Activated CD4-positive, CD25-positive, alpha-beta regulatory T cell treated with anti-CD3 and anti-CD28 coated beads, Interleukin-2, amount 50 U/mL, for 16 hours (primary cell): ENCODE measurements at regions not wholly inside any gene's neighbourhood (a gene's known extent, or its start where the extent isn't known, plus 50 kb on each side); places are given as distances from the start of the nearest gene placed in this dataset.

Experiments used
- DNase-seq: peaks from one replicate; pipeline ENCODE4 v3.0.0-alpha.2; 2020; ENCODE audit warnings: low read depth, low spot score

DNA sequence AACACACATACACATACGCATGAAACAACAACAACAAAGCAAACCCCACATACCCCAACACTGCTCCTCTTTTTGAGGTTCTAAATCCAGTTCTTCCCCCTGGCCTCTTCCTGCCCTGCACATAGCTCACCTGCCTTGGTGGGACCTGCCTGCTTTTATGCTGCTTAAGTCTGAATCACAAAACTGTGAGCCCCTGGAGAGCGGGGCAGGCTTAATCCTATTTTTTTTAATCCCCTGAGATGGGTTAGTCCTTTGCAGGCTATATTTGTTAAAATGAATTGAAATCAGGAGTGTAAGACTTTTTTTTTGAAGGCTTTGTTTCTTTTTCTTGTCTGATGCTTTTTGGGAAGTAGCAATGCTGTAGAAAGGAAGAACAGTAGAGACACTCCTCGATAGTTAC, 84.6 kb upstream of the MAX start:
- DNase-seq: no peak

DNA sequence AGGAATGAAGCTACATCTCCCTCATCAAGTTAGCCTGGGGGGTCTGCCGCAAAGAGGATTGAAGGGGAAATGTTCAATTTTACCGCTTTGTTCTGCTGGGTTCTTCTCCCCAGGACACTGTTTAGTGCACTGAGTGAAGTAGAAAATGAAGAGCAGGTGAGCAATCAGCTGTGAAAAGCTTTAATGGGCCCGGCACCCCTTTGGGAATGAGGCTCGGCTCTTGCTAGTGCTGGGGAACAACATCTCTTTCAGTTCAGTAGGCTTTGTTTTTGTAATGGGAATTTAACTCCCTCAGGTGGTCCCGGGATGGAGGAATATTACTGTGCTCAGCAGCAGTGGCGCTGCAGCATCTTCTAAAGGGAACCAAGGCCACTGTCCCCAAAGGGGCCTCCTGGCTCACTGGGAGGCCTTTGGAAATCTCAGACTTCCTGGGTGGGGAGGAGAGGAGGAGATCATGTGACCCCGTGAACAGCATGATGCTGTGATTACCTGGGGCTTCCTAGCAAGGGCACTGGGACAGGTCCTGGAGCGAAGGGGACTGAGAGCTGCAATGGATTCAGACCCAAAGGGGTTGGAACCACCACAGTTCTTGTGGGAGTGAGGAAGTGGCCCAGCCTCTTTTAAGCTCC, 85.2 kb upstream of the MAX start:
- DNase-seq: no peak

DNA sequence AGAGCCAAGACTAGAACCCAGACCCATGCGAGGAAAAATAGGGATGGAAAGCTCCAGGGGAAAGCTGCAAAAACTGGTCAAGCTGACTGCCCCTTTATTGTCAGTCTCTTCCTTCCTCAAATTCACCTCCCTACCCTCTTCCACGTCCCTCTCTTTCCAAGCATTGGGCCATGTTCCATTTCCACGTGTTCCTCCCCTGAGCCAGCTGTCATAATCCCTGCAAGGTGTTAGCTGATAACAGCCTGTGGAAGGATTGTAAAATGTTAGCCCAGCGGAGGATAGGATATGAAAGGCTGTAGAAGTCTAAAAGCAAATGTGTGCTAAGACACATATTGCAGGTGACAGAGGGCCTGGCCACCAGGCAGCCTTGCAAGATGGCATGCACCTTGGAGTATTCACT, 88.0 kb upstream of the MAX start:
- no peak for DNase-seq

DNA sequence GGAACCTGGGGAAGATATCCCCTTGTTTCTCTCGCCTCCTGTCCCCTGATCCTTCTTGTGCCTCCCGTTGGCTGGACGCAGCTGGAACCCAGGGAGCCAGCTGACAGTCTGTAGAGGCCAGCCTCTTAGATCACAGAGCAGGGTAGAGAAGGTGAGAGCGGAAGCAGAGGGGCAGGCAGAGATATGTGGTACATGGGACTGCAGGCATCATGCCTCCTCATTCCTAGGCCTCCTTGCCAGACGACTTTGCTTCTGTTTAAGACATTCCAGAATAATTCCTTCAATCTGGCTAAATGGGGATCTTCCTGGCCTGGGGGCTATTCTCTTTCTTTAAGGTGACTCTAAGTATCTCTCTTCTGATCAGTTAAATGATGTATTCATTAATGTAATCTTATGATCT, 89.4 kb upstream of the MAX start:
- DNase-seq: no peak

DNA sequence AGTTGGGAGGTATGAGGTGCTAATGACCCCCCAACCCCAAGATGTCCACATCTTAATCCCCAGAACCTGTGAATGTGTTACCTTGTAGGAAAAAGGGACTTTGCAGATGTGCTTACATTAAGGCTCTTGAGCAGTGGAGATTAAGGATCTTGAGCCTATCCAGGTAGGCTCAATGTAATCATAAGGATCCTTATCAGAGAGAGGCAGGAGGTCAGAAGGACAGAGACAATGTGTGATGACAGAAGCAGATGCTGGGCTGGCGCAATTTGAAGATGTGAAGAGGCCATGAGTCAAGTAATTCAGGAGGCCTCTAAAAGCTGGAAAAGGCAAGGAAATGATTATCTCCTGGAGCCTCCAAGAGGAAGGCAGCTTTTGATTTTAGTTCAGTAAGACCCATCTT, 90.4 kb upstream of the MAX start:
- DNase-seq: no peak

DNA sequence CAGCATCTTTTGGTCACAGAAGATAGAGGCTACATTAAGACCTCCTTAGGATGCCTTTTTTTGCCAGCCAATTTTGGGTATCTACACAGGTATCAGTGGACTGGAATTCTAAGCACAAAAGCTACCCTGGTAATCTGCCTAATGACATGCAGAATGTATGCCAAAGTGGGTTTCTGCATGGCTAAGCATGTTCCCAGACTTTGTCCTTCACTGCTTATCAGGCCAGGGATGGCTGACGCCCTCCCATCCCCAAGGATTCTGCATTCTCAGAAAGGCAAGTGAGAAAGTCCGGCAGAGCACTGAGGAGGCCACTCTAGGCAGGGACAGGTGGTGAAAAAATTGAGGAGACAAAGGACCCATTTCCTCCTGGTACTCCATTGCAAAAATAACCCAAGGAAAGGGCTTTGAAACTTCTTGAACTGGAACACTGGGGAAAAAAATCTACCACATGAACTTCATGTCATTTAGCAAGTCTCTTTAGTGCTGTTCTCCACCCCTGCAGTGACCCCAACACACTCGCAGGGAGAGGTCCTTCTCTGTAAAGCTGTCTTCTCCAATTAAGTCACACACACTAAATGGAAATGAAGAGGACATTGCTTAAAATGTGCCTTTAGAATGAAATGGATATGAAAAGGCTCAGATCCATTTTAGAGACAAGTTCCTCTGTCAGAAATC, 91.7 kb upstream of the MAX start:
- no peak for DNase-seq

DNA sequence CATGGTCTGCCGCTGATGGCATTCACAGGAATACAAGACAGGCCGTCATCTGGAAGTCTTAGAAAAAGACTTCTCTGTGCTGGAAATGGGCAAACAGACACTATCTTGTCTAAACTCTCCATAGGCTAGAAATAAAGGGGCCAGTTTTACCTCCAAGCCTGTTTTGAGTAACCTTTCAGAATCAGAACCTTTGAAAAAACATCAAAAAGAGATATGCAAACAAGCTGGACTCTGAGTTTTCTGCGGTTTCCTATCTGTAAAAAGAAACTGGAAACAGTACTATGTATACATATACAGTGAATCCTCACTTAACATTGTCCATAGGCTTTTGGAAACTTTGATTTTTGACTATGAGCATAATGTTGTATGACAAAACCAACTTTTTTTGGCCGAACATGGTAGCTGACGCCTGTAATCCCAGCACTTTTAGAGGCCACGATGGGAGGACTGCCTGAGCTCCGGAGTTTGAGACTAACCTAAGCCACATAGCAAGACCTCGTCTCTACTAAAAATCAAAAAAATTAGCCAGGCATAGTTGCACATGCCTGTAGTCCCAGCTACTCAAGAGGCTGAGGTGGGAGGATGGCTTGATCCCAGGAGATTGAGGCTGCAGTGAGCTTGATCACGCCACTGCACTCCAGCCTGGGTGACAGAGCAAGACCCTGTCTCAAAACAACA, 92.9 kb upstream of the MAX start:
- no peak for DNase-seq

DNA sequence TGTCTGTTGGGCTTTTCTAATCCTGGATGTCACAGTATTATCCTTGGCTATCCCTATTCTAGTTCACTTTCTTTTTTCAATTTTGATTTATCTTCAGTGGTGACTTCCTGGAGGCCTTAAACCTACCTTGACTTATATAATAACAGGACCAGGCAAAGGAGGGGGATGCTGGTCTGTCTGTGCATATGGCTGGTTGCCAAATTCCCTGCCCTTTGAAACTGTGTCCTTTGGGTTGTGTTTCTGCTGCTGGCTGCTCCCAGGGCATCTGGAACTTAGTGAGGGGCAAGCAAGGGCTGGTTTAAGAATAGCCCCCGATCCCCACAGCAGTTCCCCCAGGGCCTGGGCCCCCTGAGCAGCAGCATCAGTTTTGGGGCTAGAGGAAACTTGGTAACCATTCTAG, 96.0 kb upstream of the MAX start:
- DNase-seq: no peak

DNA sequence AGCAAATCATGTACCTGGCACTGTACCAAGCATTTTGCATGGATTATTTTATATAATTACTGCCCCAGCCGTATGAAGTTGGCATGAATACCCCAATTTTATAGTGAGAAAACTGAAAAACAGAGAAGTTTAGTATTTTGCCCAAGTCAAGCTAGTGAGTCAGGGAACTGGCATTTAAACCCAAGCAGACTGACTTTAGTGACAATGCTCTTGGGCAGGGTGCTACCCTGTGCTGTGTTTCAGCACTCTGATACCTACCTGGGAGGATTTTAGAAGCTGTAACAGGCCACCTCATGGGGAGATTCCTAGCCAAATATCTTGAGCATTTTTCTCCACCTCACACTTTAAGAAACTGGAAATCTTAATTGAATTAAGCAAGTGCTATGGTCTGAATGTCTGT, 98.1 kb upstream of the MAX start:
- no peak for DNase-seq

DNA sequence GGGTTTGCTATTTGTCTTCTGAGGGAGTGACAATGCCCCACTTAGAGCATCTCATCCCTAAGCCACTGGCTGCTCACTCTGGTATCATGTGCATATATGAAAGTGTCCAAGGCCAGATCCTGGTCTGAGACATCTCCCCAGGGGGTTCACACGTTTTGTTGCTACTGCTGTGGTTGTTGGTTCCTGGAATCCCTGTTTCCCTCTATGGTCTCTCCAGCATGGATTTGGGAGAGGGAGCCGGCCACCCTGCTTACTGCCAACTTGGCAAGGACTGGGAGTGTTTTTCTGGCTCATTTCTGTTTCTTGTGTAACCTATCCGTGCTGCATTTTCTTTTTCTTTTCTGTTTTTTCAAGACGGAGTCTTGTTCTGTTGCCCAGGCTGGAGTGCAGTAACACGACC, 101.3 kb upstream of the MAX start:
- no peak for DNase-seq

DNA sequence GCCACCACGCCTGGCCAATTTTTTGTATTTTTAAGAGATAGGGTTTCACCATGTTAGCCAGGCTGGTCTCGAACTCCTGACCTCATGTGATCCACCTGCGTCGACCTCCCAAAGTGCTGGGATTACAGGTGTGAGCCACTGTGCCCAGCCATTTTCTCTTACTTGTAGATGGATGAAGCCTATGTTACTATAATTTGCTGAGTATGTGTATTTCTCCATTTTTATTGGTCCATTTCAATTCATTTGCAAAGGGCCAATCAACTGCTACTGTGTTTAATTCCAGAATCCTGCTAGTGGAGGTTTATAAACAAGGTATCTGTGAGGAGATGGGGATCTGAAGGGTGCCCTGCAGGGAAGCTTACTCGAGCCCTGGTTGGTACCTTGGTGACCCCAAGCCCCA, 101.7 kb upstream of the MAX start:
- DNase-seq: no peak

DNA sequence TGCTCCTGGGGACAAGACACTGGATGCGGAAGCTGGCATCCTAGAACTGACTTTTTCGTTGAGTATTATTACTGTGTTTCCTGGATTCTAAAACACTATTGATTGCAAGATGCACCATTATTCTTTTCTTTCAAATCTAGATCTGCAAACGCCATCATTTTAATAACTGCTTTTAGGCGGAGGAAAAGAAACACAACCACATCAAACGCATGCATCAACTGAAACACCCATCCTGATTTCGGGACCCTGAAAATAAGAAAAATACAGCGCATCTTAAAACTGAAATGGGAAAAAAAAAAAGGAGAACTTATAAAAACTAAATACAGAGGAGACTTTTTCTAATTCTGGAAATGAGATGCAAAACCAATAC, 103.7 kb upstream of the MAX start:
- no peak for DNase-seq

DNA sequence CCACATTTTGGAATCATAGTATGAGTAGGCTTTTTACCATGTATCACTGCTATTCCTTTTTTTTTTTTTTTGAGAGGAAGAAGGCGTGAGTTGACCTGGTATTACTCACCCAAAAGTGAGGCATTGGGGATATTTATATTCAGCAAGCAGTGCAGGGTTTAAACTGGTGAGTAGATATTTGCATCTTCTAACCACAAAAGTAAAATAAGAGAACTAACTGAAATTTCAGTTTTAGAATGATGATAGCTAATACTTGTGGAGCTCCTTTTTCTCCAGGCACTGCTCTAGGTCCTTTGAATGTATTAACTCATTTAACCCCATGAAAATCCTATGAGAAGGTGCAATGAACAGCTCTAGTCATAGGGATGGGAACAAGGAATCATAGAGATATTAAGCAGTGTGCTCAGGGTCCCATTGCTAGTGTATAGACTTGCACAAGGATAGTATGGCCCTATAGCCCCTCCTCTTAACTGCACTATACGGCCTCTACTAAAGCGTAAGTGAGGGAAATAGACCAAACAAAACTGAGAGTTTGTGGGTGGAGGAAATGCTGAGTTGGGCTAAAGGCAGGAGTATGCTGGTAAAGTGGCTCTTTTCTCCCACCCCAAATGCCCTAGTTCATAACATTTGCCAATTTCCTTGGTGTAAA, 104.3 kb upstream of the MAX start:
- no peak for DNase-seq

DNA sequence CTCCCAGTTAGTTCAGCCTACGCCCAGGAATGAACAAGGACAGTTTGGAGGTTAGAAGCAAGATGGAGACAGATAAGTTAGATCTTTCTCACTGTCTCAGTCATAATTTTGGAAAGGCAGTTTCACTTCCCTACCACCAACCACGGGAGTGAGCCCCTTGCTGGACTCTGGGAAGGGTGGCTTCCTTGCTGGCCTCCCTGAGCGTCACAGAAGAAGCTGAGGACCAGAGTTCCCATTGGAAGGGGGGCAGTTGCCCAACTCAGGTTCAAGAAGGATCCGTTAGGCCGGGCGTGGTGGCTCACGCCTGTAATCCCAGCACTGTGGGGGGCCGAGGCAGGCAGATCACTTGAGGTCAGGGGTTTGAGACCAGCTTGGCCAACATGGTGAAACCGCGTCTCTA, 106.2 kb upstream of the MAX start:
- DNase-seq: no peak

DNA sequence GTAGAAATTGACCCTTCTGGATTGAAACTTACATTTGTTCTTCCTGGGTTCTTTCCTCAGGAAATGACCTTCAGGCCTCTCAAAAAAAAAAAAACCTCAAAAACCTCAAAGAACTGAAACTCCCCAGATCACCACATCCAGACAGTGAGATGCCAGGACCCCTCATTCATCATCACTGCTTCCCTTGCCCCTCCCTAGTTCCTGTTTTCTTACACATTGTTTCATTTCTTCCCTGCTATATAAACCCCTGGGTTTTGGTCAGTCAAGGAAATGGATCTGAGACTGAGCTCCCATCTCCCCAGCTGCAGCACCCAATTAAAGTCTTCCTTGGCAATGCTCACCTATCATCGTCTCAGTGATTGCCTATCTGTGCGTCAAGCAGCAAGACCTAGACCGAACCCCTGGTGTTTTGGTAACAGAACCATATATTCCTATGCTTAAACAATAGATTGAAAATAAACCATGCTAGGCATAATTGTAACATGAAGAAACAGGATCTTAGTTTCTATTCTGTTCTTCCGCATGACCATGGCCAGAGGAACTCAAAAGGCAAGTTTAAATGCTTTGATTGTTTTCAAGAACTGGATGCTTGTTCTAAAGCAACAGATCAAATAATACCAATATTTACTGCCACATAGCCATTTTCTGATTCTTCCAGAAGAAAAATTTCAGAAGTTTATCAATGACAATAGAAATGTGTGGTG, 108.0 kb upstream of the MAX start:
- no peak for DNase-seq

DNA sequence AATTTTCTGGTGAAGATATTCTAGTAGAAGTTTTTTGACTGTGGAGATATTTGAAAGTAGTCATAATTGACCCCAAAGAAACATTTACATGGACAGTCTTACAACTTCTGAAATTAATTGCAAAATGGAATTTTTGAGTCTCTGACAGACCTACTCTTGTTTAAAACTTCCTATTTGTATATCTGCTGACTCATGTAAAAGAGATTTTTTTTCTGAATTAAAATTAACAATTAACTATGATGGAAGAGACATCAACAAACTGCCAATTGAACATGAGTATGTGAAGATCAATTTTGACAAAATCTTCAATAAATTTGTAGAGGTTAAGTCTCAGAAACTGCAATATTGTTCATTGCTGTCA, 108.5 kb upstream of the MAX start:
- no peak for DNase-seq

DNA sequence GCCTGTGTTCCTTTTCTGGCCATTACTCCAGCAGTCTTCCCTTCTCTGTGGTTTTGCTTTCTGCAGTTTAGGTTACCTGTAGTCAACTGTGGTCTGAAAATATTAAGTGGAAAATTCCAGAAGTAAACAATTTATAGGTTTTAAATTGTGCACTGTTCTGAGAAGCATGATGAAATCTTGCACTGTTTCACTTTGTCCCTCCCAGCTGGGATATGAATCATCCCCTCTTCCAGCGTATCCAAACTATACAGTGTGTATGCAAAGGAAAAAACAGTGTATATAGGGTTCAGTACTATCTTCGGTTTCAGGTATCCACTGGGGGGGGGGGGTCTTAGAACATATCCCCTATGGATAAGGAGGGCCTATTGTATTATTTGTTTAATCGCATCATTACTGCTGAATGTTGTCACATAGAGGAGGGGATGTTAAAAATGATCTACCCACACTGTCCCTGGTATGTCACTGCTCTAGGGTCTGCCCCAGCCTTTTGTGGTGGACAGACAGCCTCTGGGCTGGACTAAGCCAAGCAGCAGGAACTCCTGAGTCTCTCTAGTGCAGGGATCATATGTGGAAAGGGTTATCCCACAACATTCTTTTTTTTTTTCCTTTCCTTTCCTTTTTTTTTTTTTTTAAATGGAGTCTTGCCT, 109.1 kb upstream of the MAX start:
- no peak for DNase-seq

DNA sequence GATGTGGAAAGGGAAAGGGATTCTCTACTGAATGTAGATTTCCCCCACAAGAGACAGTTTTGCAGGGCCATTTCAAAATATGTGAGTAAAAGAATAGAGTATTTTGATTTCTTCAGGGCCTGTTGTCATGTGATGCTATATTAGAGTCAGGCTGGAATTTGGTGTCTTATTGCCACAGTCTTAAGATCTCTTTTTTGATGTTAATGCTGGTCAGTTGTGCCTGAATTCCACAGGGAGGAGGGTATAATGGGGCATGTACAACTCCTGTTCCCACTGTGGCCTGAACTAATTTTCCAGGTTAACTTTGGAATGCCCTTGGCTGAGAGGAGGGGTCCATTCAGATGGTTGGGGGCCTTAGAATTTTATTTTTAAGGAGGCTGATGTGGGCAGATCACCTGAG, 111.0 kb upstream of the MAX start:
- DNase-seq: no peak

DNA sequence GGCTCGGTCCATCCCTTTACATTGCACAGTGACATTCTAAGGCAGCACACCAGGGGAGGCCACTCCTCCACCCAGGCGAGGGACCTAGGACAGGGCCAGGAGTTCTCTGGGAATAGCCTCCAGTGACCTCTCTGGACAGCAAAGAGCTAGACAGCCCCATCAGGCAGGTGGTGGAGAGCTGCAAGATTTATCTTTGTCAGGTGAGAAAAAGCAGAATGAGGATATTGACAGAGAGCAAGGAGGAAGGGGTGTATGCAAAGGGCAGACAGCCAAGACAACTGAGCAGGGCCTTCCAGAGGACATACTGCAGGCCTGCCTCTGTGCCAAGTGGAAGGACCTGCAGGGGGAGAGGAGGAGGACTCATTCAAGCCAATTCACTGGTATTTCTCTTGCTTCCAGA, 112.4 kb upstream of the MAX start:
- DNase-seq: no peak

DNA sequence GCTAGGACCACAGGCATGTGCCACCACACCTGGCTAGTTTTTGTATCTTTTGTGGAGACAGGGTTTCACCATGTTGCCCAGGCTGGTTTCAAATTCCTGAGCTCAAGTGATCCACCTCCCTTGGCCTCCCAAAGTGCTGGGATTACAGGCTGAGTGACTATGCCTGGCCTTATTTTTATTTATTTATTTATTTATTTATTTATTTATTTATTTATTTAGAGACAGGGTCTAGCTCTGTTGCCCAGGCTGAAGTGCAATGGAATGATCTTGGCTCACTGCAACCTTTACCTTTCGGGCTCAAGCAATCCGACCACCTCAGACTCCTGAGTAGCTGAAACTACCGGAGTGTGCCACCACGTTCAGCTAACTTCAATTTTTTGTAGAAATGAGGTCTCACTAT, 117.0 kb upstream of the MAX start:
- DNase-seq: no peak

DNA sequence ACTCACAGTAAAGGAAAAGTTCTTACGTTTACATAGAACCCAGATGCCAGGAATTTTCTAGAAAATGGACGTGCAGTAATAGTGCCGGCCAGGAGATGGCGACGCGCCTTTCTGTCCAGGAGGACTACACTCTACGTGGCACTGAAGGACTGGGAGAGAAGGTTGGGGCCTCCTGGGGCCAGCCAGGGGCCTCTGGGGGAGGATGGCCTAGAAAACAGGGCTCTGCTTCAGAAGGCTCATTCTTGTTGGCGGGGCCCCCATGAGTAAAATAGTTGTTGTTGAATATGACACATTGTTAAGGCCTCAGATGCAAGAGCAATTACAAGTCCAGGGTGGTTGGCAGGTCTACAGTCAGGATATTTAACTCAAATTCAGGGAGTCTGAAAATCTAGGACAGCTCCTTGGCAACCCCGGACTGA, 120.1 kb upstream of the MAX start:
- DNase-seq: no peak

DNA sequence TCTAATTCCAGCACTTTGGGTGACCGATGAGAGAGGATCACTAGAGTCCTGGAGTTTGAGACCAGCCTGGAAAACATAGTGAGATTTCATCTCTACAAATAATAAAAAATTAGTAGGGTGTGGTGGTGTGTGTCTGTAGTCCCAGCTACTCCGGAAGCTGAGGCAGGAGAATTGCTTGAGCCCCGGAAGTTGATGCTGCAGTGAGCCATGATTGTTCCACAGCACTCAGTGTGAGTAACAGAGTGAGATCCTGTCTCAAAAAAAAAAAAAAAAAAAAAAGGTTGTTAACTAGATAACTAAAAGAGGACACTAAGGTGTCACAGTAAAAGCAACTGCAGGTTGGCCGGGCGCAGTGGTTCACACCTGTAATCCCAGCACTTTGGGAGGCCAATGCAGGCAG, 121.3 kb upstream of the MAX start:
- DNase-seq: no peak
